Body of pancreas (tissue), 4 donors: ENCODE measurements at regions not wholly inside any gene's neighbourhood (a gene's known extent, or its start where the extent isn't known, plus 50 kb on each side); places are given as distances from the start of the nearest gene placed in this dataset.

ENCODE experiments used
- ATAC-seq: fragments of 150-250 bp; one replicate; pipeline ENCODE4 v1.9.1; 2016
- DNase-seq, 4 donors: peaks; one replicate each; pipeline ENCODE4 v3.0.0-alpha.2; 2019
- H3K27ac ChIP-seq, 4 donors: fragments of 200-600 bp; sonication (generic); 1 replicate in 3 of 4; 2 replicates in 1 of 4; pipeline versions ENCODE4 v1.5.1 to v1.6.1; 2016 to 2019; ENCODE audit warnings: mild to moderate bottlenecking in 1 of 4, mixed read lengths in 1 of 4, moderate library complexity in 1 of 4
- H3K27me3 ChIP-seq, 2 donors: fragments of 200-600 bp; sonication (generic); one replicate each; pipeline ENCODE4 v1.6.0; 2016; ENCODE audit warnings: mild to moderate bottlenecking in 1 of 2
- H3K36me3 ChIP-seq, 2 donors: fragments of 200-600 bp; sonication (generic); replicated peaks in 1 of 2; 2 replicates each; pipeline ENCODE4 v1.5.1; 2016; ENCODE audit warnings: low read depth in 2 of 2; ENCODE audit not compliant: insufficient read depth in 1 of 2
- H3K4me1 ChIP-seq: fragments of 200-600 bp; sonication (generic); one replicate; pipeline ENCODE4 v1.6.0; 2016
- H3K4me3 ChIP-seq, 2 donors: fragments of 200-600 bp; sonication (generic); 1 replicate in 1 of 2; 2 replicates in 1 of 2; pipeline ENCODE4 v1.5.1; 2016 to 2019
- H3K9me3 ChIP-seq, 3 donors: fragments of 200-600 bp; sonication (generic); 1 replicate in 2 of 3; 2 replicates in 1 of 3; pipeline ENCODE4 v1.5.1; 2016
- CTCF ChIP-seq, 7 experiments: fragments of 450-650 bp in 4 of 7; fragments of 200-600 bp in 3 of 7; sonication (generic) in 3 of 7; IDR thresholded peaks; one replicate each; pipeline ENCODE4 v1.5.1; 2016 to 2019; ENCODE audit warnings: antibody characterized with exemption in 7 of 7
- POLR2A ChIP-seq, 3 donors: fragments of 450-650 bp; IDR thresholded peaks; one replicate each; pipeline ENCODE4 v1.6.1; 2016; ENCODE audit warnings: antibody characterized with exemption in 3 of 3, mild to moderate bottlenecking in 2 of 3
- WGBS, 2 donors: methylation state at CpG; one replicate each; pipeline ENCODE4 v1.1.5; 2017; 5-methylcytosine and 5-hydroxymethylcytosine counted together
- intact Hi-C: fragments of 100-400 bp; cut with DNase I; formaldehyde crosslinking; loops from one replicate; pipeline ENCODE4 v1.15.1; 2023

- no peak overlapping the region for H3K27ac ChIP-seq
- no peak for ATAC-seq
- TF ChIP-seq POLR2A (IDR thresholded peaks at IDR 0.05) = no peak
- TF ChIP-seq CTCF (IDR thresholded peaks at IDR 0.05) = no peak
- H3K9me3 ChIP-seq = no peaks in the 10 kb centered on the region
- H3K27me3 ChIP-seq = no peaks in the 10 kb centered on the region
- H3K4me3 ChIP-seq = no peak overlapping the region
- no peaks in the 10 kb centered on the region for H3K4me1 ChIP-seq
- WGBS, 2 donors = 51 to 55% methylated on average over 4 of the region's 4 CpGs
- intact Hi-C loops = no loop called here
- DNase-seq = no peak
- H3K36me3 ChIP-seq = no peaks in the 10 kb centered on the region
These were observed 69.3 kb downstream of the NHLRC3 start for GRCh38 chr13:39107561-39107960.

GRCh38 chr13:39108783-39109182 is 70.5 kb downstream of the NHLRC3 start:
- 25 to 36% methylated on average over 2 of the region's 2 CpGs for WGBS, 2 donors
- no peak overlapping the region for H3K27ac ChIP-seq
- intact Hi-C loops = no loop called here
- no peaks in the 10 kb centered on the region for H3K4me1 ChIP-seq
- ATAC-seq (no peak), DNase-seq (no peak)
- TF ChIP-seq CTCF (IDR thresholded peaks at IDR 0.05) (no peak), POLR2A (IDR thresholded peaks at IDR 0.05) (no peak)
- no peaks in the 10 kb centered on the region for H3K36me3 ChIP-seq
- H3K9me3 ChIP-seq = no peaks in the 10 kb centered on the region
- no peaks in the 10 kb centered on the region for H3K27me3 ChIP-seq
- H3K4me3 ChIP-seq = no peak overlapping the region

GRCh38 chr13:39110518-39111097 is 72.4 kb downstream of the NHLRC3 start:
- Histone ChIP-seq H3K4me1 (no peaks in the 10 kb centered on the region), H3K4me3 (no peak overlapping the region), H3K9me3 (no peaks in the 10 kb centered on the region), H3K27me3 (no peaks in the 10 kb centered on the region), H3K36me3 (no peaks in the 10 kb centered on the region), H3K27ac (no peak overlapping the region)
- TF ChIP-seq CTCF (IDR thresholded peaks at IDR 0.05) (no peak), POLR2A (IDR thresholded peaks at IDR 0.05) (no peak)
- ATAC-seq = no peak
- intact Hi-C loops = no loop called here
- 88 to 91% methylated on average over 2 of the region's 2 CpGs for WGBS, 2 donors
- no peak for DNase-seq

GRCh38 chr13:39111145-39111544 is 72.9 kb downstream of the NHLRC3 start:
- Histone ChIP-seq H3K27me3 (no peaks in the 10 kb centered on the region), H3K4me3 (no peak overlapping the region), H3K4me1 (no peaks in the 10 kb centered on the region), H3K9me3 (no peaks in the 10 kb centered on the region), H3K27ac (no peak overlapping the region), H3K36me3 (no peaks in the 10 kb centered on the region)
- 19 to 30% methylated on average over 2 of the region's 2 CpGs for WGBS, 2 donors
- intact Hi-C loops = no loop called here
- DNase-seq = no peak
- TF ChIP-seq POLR2A (IDR thresholded peaks at IDR 0.05) = no peak
- no peak for TF ChIP-seq CTCF (IDR thresholded peaks at IDR 0.05)
- ATAC-seq = no peak

- Histone ChIP-seq H3K4me1 (no peaks in the 10 kb centered on the region), H3K27ac (no peak overlapping the region), H3K9me3 (no peaks in the 10 kb centered on the region), H3K27me3 (no peaks in the 10 kb centered on the region), H3K4me3 (no peak overlapping the region), H3K36me3 (no peaks in the 10 kb centered on the region)
- TF ChIP-seq CTCF (IDR thresholded peaks at IDR 0.05) (no peak), POLR2A (IDR thresholded peaks at IDR 0.05) (no peak)
- intact Hi-C loops = no loop called here
- WGBS, 2 donors = 80 to 100% methylated on average over 1 of the region's 1 CpG
- ATAC-seq (no peak), DNase-seq (no peak)
These were observed 81.2 kb downstream of the NHLRC3 start for GRCh38 chr13:39119422-39119821.
